GM18519 (cell line): ENCODE measurements at regions not wholly inside any gene's neighbourhood (a gene's known extent, or its start where the extent isn't known, plus 50 kb on each side); places are given as distances from the start of the nearest gene placed in this dataset.

Source experiments
- ATAC-seq: cut with Tn5 transposase; IDR thresholded peaks from one replicate; pipeline ENCODE4 v1.9.1; 2021; ENCODE audit warnings: mild to moderate bottlenecking, moderate library complexity; ENCODE audit not compliant: unreplicated experiment, low FRiP score

- ATAC-seq, result no peak
These were observed 141.7 kb downstream of the GLI2 start for GRCh38 chr2:120877409-120877808.

GRCh38 chr2:120878970-120879369 is 143.3 kb downstream of the GLI2 start:
- no peak for ATAC-seq

- ATAC-seq, result no peak
These were observed 144.0 kb downstream of the GLI2 start for GRCh38 chr2:120879431-120880295.

- no peak for ATAC-seq
These were observed 144.7 kb downstream of the GLI2 start for GRCh38 chr2:120880381-120880780.

GRCh38 chr2:120881981-120882788 is 146.5 kb downstream of the GLI2 start:
- ATAC-seq, result no peak

- ATAC-seq, result no peak
These were observed 148.2 kb downstream of the GLI2 start for GRCh38 chr2:120883607-120884440.

GRCh38 chr2:120884472-120885290 is 149.0 kb downstream of the GLI2 start:
- ATAC-seq, result no peak

GRCh38 chr2:120885321-120885720 is 149.7 kb downstream of the GLI2 start:
- no peak for ATAC-seq

GRCh38 chr2:120885749-120886148 is 150.1 kb downstream of the GLI2 start:
- no peak for ATAC-seq

GRCh38 chr2:120886534-120887319 is 151.1 kb downstream of the GLI2 start:
- no peak for ATAC-seq

GRCh38 chr2:120887320-120887697 is 151.6 kb downstream of the GLI2 start:
- no peak for ATAC-seq

GRCh38 chr2:120887741-120888231 is 152.1 kb downstream of the GLI2 start:
- no peak for ATAC-seq

GRCh38 chr2:120888851-120889250 is 153.2 kb downstream of the GLI2 start:
- no peak for ATAC-seq

GRCh38 chr2:120889936-120890335 is 154.3 kb downstream of the GLI2 start:
- no peak for ATAC-seq

- ATAC-seq, result no peak
These were observed 155.1 kb downstream of the GLI2 start for GRCh38 chr2:120890566-120891360.

- no peak for ATAC-seq
These were observed 156.8 kb downstream of the GLI2 start for GRCh38 chr2:120892271-120892966.

GRCh38 chr2:120892967-120893667 is 157.4 kb downstream of the GLI2 start:
- no peak for ATAC-seq
